HG03103 (cell line): ENCODE measurements at regions not wholly inside any gene's neighbourhood (a gene's known extent, or its start where the extent isn't known, plus 50 kb on each side); places are given as distances from the start of the nearest gene placed in this dataset.
"Not testable (repeated sequence)": the region's sequence is repeated elsewhere in the genome, so short reads cannot be mapped to it uniquely, and the experiment has no call there.

ENCODE experiments used
- ATAC-seq: cut with Tn5 transposase; IDR thresholded peaks from one replicate; pipeline ENCODE4 v1.9.1; 2021; ENCODE audit warnings: low read depth; ENCODE audit not compliant: unreplicated experiment

DNA sequence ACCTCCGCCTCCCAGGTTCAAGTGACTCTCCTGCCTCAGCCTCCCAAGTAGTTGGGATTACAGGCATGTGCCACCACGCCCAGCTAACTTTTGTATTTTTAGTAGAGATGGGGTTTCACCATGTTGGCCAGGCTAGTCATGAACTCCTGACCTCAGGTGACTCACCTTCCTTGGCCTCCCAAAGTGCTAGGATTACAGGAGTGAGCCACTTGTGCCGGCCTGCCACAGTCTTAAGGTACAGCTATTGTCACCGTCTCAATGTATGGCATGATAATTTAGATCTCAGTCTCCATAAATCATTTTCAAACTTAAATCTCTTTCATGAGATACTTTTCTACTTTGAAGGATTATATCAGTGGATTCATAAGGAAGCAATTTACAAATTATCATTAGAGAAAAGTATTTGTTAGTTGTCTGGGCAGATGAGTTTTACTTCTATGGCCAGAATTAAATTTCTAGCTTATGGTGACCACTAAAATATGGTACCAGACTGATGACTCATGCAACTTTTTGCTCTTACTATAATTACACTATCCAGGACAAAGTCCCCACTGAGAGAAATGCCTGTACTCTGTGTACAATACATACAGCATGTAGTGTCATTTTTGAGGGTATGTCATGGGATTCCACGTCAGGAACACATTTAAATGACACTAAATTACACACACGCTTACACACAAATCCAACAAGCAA, 1230.3 kb upstream of the GOT2 start:
- ATAC-seq = no peak

GRCh38 chr16:59959311-59959710, 1225.2 kb upstream of the GOT2 start:
- ATAC-seq = no peak

DNA sequence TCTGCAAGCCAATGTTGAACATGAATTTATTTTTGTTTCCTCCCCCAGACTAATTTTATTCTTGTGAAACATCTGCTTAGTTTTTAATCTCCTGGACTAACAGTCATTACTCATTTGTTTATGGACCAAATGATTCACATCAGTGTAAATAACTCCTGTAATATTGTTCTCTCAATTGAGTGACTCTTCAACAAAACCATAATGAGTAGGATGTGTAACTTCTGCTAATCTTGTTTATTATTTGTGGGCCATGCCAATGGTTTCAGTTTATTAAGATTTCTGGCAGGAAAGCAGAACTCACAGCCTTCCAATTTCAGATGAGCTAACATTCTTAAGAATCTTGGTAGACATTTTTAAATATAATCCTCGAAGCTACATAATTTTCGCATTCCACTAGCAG, 1216.3 kb upstream of the GOT2 start:
- ATAC-seq = no peak

DNA sequence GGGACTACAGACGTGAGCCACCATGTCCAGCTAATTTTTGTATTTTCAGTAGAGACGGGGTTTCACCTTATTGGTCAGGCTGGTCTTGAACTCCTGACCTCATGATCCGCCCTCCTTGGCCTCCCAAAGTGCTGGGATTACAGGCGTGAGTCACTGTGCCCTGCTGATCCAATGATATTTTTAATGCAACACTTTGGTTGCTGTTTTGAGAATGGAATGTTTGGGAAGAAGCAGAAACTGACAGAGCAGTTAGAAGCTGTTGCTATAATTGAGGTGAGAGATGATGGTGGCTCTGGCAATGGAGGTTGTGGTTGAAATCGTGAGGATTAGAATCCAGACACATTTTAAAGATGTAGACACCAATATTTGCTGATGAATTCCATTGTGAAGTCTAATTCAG, 1209.9 kb upstream of the GOT2 start:
- ATAC-seq = not testable (repeated sequence)

DNA sequence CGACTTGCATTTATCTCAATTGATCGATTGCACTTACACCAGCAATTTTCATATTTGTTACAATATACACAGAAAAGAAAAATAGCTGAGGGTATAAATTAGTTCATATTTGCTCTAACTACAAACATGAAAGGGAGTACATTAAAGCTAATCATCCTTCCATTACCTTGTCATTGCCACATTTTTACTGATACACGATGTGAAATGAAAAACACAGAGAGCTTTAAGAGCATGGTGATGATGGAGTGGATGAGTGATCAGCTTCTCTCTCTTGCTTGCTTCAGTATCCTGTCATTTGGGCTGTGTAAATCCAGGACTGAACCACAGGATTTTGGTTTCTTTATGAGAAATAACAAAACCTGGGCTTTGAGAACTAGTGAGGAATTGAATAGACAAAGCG, 1207.5 kb upstream of the GOT2 start:
- ATAC-seq = no peak

DNA sequence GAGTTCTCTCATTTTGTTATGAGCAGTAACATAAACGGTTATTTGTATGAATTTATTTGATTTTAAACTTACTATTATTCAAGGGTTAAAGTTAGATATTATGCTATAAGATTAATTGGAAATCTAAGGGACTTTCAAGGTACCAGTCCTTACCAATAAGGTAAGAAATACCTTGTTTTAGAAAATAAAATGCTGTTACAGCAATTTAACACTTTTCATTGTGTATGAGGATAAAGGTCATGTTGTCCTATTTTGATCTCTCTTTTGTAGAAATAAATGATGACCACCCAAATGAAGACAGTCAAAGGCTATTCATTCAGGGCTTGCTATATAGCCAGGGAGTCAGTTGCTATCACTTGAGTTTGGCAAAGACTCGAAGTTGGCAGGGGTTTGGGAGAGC, 1185.9 kb upstream of the GOT2 start:
- ATAC-seq = no peak

GRCh38 chr16:59913666-59914065, 1179.5 kb upstream of the GOT2 start:
- ATAC-seq = no peak

- ATAC-seq = no peak
Measured at GRCh38 chr16:59909262-59909661, 1175.1 kb upstream of the GOT2 start.

DNA sequence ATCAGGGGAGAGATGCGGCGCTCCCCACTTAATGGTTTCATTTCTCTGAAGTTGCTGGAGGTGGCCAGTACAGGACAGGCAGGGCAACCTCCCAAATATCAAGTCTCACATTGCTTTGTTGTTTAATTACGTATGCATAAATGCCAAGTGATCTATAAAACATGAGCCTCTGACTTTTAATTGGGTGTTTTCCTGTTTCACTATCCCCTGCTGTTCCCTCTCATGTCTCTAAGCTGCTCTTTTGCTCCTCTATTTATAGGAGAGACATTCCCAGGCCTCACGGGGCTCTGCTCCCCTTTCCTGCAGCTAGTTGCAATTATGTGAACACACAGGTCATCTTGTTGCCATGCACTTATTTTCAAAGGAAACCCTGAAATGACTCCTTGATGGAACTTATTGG, 1173.5 kb upstream of the GOT2 start:
- ATAC-seq = no peak

DNA sequence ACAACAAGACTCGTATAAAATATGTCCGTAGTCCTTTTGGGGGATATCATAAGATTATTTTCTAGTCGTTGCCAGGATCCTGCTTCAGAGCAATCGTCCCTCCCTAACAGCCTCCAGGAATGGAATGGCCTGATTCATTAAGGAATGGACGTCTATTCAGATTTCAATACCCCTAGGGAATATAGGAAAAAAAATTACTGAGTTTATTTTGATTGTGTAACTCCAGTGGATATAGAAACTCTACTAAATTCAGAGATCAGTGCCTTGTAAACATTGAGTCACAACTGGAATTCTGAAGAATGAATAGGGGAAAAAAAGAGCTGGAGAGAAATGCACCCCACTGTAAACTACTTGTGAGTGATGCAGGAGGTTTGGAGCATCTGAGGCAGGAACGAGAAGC, 1171.5 kb upstream of the GOT2 start:
- no peak for ATAC-seq

DNA sequence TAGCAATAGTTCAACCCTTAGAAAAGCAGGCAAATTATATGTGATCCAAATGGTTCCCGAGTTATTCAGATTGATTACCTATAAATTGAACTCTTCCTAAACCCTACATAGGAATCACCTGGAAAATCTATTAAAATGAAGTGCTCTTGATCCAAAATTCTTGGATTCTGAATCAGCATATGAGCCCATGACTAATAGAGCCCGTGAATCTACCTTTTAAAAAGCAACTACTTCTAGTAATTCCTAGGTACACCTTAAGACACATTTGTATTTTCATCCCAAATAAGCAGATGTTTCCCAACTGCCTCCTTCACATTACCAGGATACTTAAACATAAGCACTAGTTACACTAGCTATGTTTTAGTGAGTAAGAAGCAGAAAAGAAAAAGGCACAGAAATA, 1171.0 kb upstream of the GOT2 start:
- no peak for ATAC-seq

GRCh38 chr16:59899940-59900339, 1165.8 kb upstream of the GOT2 start:
- ATAC-seq = no peak

DNA sequence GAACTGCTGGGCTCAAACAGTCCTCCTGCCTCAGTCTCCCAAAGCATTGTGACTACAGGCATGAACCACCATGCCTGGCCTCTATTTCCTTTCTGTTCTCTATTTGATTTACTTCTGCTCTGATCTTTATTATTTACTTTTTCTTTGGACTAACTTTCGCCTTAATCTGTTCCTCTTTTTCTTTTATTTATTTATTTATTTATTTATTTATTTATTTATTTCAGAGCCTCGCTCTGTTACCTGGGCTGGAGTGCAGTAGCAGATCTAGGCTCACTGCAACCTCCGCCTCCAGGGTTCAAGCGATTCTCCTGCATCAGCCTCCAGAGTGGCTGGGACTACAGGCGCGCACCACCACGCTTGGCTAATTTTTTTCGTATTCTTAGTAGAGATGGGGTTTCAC, 1158.3 kb upstream of the GOT2 start:
- no peak for ATAC-seq

DNA sequence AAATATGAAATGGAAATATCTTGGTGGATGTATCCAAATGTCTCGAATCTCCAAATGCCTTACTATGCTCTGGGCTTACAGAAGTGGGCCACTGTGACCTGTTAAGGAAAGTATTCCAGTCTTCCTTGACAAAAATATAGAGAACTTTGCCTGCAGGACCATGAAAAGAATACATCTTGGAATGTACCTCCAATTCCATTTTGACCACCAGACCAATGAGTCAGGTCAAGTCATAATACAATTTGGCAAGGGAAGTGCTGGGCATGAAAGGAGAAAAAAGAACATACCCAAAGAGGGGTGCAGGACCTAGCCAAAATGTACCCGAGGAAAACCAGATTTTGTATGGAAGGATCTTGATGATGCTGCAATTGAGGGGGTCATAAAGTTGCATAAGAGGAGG, 1153.7 kb upstream of the GOT2 start:
- no peak for ATAC-seq

GRCh38 chr16:59886021-59886420, 1151.9 kb upstream of the GOT2 start:
- no peak for ATAC-seq

DNA sequence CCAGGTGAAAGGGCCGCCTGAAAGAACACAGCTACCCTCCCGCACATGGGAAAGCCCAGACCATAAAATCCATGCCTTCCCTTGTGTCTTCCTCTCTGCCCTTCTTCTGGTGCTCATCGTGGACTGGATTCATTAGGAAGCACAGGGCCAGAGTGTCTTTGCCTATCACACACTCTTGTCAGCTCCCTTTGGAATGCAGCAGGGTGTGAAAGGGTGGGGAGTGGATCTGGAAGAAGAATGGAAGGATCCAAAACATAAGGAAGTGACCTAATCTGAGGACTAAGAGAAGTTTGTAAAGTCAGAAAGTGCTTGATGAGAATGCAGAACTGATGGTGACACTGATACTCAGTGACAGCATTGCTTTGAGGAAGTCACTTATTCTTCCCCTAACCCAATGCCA, 1147.3 kb upstream of the GOT2 start:
- no peak for ATAC-seq

DNA sequence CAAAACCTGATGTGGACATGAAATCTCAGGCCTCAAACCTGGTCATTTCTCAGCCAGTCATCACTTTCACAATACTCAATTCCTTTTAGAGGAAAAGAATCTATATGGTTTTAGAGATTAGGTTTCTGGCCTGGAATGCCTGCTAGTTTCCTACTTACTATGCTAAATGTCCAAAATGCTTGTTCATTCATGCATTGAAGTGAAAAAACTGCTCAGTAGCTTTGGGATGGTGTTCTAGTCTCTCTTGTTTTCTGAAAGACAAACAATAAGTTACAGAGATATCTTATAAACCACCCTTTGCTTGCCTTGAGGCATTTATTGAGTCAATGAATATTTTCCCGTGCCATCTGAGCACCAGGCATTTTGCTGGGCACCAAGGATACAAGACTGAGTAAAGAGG, 1146.5 kb upstream of the GOT2 start:
- ATAC-seq = no peak

- no peak for ATAC-seq
Measured at GRCh38 chr16:59878999-59879398, 1144.9 kb upstream of the GOT2 start.

DNA sequence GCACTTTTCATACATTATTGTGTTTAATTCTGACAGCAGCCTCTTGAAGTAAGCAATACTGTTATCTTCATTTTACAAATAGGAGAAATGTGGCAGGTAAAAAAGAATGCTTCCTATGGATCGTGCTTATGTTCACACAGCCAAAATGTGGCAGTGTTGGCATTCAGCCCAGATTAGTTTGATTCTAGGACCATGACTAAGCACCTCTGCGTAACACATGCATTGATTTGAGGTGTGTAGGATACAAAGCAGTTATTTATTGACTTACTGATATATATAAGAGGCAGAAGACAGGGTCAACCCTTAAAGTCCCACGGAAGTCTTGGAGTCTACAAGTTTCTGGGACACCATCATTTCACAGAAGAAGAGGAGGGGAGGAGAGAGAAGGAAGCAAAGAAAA, 1144.4 kb upstream of the GOT2 start:
- no peak for ATAC-seq

DNA sequence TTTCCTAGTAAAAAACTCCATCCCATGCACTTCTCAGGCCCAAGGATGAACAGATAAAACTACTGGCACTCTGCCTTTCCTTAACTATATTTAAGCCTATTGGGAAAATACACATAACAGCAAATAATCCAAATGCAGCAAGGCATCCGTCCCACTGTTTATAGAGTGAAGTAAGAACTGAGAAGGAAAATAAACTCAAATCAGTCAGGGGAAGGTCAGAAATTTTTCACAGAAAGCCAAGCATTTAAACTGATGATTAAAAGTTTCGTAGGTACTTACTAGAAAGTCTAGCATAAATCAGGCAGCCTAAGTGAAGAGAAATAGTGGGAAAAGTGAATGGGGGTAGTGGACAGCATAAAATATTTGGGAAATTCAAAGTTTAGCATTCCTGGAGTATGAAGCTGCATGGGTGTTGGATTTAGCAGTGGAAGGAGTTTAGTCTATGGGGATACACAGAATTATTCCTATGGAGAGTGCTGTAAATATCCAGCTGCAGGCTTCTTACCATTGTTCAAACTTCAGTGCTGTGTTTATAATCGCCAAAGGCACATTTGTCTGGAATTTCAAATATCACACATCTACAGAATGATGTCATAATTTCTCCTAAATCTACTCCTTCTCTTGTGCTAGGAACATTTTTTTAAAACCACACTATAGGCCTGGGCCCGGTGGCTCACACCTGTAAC, 1131.0 kb upstream of the GOT2 start:
- no peak for ATAC-seq

GRCh38 chr16:59859676-59860402, 1125.7 kb upstream of the GOT2 start:
- ATAC-seq = no peak
